Inflammatory macrophage treated with lipopolysaccharide for 4 hours (primary cell): ENCODE measurements at regions not wholly inside any gene's neighbourhood (a gene's known extent, or its start where the extent isn't known, plus 50 kb on each side); places are given as distances from the start of the nearest gene placed in this dataset.

ENCODE experiments used
- DNase-seq: peaks from one replicate; pipeline ENCODE4 v3.0.0-alpha.2; 2020

DNA sequence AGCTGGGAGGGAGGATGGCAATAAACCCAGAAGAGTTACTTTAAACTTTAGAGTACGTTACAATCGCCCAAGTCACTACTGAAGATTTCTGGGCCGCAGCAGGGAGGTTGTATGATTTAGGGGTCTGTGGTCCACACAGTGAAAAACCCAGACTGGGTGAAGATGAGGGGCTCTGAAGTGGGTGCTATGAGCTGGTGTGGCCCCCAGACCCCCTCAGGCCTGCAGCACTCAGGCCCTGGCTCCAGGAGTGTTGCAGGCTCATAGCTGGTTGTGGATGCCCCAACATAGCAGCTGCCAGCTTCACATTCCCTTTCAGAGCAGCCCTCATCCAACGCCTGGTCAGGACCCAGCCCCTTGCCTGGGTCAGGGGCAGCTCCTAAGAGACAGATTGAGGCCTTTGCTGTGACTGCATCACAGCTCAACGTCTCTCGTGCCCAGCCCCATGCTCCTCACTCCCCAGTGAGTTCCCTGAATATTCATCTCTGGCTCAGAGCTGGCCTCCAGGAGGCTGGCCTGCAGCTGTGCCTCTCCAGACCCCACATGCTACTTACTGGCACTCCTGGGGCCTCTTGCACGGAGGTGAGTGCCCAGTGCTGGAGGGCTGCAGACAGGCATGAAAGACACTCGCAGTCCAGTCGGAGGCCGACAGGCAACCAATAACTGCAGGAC lies 94.5 kb upstream of the MYCN start:
- DNase-seq: no peak

DNA sequence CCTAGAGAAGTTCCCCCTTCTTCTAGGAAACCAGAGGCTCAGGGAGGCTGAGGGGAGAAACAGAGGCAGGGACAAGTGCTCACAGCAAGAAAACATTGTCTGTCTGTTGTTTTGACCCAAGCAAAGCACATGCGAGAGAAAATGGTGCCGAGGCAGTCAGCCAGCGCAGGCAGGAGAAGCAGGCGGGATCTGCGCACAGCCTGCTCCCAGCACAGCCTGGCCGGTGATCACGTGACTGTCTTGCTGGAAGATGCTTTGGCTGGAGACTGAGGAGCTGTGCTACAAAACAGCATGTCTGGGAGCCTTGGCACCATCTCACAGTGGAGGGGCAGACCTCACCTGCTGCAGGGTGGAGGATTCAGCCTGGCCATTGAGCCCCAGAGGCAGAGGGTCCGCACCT lies 93.7 kb upstream of the MYCN start:
- DNase-seq: no peak

DNA sequence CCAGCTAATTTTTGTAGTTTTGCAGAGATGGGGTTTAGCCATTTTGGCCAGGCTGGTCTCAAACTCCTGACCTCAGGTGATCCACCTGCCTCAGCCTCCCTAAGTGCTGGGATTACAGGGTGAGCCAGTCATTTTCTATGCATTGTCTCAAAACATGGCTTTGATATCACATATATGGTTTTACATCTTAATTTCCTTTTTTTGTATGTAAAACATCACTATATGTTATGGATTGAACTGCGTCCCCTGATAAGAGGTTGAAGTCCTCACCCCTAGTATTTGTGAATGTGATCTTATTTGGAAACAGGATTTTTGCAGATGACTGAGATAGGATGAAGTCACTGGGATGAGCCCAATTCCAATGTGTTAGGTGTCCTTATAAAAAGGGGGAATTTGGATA lies 89.8 kb upstream of the MYCN start:
- DNase-seq: no peak

DNA sequence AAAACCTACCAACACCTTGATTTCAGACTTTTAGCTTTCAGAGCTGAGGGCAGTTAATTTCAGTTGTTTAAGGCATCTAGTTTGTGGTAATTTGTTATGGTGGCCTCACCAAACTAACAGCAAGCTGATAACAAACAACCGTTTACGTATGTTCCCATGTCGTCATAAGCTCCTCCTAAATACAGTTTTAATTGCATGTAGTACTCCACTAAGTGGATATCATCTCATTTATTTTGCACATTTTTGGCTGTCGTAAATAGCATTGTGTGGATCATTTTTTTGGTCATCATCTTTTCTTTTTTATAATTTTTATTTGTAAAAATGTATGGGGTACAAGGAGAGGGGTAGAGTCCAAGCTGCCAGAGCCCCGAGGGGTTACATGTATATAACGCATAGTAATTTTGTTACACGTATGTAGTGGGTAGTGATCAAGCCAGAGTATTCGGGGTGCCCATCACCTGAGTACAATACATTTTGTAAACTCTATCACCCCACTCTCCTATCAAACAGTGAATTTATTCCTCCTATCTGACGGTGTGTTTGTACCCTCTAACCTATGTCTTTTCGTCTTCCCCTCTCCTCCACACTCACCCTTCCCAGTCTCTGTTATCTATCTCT lies 89.2 kb upstream of the MYCN start:
- no peak for DNase-seq

DNA sequence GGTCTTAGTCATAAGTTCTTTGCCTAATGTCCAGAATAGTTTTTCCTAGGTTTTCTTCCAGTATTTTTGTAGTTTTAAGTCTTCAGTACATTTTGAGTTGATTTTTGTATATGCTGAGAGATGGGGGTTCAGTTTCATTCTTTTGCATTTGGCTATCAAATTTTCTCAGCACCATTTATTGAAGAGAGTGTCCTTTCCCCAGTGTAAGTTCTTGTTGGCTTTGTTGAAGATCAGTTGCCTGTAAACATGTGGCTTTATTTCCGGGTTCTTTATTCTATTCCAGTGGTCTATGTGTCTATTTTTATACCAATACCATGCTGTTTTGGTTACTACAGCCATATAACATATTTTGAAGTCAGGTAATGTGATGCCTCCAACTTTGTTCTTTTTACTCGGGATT lies 87.5 kb upstream of the MYCN start:
- DNase-seq: no peak

DNA sequence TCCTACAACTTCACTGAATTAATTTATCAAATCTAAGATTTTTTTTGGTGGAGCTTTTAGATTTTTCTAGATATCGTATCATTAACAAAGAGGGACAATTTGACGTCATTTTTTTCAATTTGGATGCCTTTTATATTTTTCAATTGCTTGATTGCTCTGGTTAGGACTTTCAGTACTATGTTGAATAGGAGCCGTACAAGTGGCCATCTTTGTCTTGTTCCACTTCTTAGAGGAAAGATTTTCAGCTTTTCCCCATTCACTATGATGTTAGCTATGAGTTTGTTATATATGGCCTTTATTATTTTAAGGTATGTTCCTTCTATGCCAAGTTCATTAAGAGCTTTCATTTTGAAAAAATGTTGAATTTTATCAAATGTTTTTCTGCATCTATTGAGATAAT lies 86.4 kb upstream of the MYCN start:
- no peak for DNase-seq

DNA sequence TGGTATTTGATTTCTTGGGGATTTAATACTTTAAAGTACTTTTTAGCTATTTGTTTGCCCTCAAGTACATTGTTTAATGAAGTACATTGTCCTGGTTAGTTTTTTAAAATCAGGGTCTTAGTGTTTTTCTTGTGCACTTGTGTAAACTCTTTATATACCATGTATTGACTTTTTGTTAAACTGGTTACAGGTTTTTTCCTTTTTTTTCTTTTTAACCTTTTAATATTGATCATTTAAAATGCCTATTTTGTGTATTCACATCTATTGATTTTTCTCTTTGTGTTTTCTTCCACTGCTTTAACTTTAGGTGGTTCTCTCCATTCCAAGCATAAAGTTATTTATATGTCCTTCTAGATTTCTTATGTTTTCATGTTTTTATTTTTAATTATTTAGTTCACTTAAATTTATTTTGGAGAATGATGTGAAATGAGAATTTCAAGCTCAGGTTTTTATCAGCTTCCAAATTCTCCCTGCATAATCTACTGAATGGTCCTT lies 84.5 kb upstream of the MYCN start:
- DNase-seq: no peak

DNA sequence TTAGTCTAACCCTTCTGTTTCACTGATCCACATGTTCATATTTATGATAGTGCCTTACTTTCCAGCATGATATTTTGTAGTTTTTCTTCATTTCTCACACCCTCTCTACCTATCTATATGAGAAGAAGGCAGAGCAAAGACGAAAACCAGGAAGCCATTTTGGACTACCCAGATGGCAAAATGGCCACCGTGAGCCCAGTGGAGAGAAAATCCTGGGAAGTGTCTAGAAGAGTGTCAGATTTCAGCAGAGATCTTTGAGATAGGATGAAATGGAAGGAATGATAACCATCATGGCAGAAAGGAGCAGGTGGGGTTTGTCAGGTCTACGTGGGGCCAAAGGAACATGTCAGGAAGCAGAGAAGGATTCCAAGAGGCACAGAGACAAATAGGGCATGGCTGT lies 84.0 kb upstream of the MYCN start:
- no peak for DNase-seq

DNA sequence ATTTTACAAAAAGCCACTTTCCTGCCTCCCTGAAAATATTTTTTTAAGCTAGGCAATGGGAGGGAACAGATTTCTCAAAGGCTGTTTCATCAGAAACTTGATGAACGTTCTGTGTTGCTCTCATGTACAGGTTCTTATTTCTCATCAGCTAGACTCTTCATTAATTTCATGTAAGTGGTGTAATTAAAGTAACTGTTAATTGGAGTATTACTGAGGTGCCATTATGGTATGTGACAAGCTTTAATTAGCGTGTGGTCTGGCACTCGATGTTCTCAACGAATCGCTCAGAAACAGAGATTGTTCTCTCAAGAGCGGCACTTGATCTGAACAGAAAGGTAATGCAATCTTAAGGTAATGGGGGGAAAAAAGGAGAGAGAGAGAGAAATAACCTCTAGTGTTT lies 81.9 kb upstream of the MYCN start:
- no peak for DNase-seq

DNA sequence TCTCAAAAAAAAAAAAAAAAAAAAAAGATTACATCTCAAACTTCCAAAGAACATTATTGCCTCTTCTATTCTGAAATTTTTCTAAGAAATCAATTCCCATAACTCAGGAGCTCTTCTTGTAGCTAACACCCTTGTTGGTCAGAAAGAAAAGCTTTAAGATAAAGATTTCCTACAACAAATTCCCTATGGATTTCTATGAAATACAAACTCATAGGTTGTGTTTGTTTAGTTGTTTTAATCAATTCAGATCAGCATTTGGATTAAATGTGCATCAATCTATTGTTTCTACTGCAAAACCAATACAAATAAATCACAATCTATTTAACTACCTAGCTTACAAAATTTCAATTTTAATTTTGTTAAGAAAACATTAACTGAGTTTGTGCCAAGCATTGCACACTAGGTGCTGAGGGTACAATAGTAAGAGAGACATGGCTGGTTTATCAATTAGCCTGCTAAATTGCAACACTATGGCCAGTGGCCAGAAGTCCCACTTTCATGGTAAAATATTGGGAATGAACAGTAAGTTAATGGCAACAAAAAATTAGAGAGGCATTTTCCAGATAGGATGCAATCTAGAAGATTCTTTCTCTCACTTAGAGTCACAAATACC lies 80.2 kb upstream of the MYCN start:
- no peak for DNase-seq

DNA sequence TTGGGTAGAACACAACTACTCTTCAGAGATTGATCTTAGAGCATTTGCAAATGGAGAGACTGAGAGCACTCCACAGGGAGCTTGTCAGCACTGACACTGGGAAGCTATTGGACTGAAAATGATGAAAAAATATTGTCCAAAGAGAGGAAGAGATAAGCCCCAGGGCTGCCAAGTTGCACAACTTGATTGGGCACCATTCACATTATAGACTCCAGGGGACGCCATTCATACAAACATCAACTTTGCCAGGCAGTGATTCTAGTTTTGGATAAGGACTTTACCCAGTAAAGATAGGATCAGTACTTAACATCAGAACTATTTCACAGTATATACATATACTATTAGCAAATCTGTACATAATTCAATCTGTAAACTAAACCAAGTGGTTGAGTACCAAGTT lies 79.6 kb upstream of the MYCN start:
- no peak for DNase-seq

DNA sequence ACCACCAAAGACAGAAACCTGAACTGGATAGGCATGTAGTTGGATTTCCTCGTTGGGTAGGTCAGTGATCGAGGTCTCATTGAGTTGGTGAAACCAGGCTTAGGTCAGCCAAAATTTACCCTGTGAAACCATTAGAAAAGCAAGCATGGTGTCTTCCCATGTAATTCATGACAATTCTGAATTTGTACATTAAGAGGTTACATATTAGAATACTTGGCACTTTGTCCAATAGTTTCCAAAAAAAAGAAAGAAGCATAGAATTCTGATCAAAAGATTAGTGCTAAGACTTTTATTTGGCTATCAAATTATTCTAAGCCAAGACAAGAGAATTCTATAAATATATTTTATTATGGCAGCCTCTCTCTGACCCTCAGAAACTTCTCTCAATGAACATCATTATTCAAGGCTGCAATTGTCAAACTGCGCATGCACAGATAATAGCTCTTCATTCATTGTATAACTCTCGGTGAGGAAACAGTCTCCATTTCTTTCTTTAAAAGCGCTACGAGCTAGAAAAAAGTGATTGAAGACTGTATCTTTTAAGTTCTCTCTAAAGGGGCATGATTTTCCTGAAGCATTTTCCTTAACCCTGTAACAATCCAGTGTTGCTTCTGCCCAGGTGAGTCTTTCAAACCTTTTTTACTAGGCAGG lies 79.1 kb upstream of the MYCN start:
- no peak for DNase-seq

DNA sequence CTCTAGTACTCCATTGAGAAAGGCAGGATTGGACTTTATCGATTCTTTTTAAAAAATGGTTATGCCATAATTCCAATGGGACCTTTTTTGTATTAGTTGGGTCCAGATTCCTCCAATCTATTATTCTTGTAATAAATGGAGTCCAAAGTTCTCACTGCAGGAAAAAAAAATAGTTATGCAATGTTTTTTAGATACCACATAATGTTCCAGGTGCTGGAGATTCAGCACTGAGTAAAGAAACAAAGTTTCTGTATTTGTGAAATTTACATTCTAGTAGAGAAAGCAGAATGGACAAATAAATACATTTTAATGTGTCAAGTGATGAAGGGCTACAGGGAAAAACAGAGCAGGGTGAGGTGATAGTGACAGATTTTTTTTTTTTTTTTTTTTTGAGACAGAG lies 78.5 kb upstream of the MYCN start:
- no peak for DNase-seq

DNA sequence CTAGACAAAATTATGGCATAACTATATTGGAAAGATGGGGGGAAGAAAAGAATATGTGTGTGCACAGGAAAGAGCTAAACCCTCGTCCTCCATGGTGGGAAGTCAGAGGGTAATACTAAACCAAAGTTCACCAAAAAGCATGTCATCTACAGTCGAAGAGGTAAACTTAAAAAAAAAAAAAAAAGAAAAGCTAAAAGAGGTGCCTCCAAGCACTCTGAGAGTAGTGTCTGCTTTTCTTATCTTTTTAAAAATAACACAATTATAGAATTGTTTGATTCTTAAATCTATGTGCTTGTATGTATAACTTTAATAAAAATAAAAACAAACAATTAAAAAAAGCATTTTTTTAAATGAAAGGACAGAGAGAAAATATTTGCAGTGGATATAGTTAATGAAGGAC lies 77.3 kb upstream of the MYCN start:
- DNase-seq: no peak

DNA sequence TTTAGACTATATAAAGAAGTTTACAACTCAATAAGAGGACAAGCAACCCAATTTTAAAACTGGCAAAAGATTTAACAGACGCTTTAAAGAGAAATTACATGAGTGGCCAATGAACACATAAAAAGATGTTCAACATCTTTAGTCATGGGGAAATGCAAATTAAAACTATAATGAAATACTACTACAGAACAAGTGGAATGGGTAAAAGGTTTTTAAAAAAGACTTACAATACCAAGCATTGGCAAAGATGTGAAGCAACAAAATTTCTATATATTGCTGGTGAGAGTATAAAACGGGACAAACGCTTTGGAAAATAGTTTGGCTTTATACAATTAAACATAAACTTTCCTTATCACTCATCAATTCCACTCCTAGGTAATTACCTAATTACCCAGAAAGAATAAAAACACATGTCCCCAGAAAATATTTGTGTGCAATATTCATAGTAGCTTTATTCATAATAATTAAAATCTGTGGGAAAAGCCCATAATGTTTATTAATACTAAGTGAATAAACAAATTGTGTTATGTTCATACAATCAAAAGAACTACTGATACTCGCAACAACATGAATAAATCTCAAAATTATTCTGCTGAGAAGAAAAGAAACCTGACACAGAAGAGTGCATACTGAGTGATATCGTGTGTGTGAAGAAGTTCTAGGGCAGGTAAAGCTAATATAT lies 76.7 kb upstream of the MYCN start:
- no peak for DNase-seq

DNA sequence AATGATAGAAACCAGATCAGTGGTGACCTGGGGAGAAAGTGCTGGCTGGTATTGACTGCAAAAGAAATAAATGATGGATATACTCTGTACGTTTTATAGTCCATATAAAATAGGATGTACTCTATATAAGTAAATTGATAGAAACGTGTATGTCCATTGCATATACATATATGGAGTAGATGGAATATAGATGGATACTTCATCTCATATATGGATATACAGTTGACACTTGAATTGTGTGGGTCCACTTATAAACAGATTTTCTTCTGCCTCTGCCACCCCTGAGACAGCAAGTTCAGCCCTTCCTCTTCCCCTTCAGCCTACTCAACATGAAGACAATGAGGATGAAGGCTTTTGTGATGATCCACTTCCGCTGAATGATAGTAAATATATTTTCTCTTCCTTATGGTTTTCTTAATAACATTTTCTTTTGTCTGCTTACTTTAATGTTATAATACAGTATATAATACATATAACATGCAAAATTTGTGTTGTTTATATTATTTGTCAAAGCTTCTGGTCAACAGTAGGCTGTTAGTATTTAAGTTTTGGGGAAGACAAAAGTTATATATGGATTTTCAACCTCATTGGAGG lies 76.1 kb upstream of the MYCN start:
- DNase-seq: no peak

DNA sequence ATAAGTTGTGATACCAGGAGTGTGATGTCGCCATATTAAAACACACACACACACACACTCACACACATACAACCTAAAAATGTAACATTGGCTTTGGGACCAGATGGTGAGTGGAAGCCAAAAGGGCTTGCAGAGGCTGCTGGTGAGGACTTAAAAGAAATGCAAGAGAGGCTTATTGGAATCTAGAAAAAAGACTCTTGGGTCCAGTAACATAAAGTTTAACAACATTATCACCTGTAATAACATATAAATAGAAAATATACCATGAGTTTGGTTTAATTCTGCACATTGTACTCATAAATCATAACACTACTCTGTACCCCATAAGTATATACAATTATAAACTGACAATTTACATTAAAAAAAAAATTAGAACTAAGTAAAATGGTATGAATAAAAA lies 74.4 kb upstream of the MYCN start:
- no peak for DNase-seq

DNA sequence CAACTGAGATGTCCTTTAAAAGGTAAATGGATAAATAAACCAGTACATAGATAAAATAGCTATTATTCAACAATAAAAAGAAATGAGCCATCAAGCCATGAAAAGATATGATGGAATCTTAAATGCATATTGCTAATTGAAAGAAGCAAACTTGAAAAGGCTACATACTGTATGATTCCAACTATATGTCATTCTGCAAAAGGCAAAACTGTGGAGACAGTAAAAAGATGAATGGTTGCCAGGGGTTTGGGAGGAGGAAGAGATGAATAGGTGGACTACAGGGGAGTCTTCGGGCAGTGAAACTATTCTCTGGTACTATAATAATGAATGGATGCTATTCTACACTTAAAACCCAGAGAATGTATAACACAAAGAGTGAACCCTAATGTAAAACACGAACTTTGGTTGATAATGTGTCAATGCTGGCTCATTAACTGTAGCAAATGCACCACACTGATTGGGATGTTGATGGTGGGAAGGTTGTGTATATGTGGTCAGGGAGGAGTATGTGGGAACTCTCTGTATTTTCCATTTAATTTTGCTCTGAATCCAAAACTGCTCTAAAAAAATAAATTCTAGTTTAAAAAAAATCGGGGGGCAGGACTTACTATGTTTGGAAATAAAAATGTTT lies 73.7 kb upstream of the MYCN start:
- no peak for DNase-seq

DNA sequence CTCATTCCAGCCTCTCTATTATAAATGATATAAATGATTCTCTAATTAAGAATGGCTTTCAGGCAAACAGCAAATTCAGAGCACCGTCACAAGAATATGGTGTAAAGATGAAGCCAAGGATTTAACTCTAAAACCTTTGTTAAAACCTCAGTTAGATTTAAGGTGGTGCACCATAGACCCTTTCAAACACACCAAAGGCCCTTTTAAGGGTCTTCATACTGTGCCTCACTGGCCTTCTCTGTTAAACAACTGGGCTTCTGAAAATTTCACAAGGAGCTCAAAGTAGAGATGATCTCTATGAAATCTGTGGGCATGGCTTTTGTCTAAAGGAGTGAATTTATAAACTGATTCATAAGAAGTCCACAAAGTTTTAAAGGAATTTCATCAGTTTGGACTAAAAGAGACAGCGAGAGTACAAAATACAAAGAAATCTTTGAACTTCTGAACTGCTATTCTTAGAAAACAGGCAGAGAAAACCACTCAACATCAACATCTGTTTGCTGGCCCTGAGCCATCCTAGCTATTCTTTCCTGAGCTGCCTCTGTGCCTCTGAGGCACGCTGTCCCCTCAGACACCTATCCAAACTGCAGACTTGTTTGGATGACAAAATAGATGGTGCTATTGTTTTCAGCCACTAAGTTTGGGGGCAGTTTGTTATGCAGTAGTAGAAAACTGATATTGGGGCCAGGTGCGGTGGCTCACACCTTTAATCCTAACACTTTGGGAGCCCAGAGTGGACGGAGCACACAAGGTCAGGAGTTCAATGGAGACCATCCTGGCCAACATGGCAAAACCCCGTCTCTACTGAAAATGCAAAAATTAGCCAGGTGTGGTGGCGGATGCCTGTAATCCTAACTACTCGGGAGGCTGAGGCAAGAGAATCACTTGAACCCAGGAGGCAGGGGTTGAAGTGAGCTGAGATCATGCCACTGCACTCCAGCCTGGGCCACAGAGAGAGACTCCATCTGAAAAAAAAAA lies 72.9 kb upstream of the MYCN start:
- no peak for DNase-seq

DNA sequence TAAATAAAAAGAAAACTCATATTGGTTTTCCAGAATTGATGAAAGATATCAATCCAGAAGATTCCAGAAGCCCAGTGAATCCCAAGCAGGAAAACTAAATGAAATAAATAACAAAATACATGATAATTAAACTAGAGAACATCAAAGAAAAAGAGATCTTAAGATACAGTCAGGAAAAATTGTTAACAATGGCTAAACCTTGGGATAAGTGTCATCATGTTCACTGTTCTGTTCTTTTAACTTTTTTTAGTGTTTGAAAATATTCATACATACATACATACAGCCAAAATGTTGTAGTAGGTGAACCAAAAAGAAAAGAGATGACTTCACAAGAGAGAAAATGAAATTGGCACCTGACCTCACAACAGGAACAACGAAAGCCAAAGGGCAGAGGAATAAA lies 72.2 kb upstream of the MYCN start:
- DNase-seq: no peak

DNA sequence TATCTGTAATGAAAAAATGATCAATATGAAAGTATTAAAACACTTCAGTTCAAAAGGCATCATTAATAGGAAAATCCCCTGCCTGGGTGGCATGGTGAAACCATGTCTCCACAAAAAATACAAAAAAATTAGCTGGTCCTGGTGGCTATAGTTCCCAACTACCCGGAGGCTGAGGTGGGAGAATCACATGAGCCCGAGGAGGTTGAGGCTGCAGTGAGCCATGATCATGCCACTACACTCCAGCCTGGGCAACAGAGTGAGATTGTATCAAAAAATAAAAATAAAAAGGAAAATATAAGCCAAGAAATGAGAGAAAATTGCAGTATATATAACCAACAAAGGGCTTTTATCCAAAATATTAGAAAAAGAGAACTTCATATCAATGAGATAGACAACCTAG lies 71.6 kb upstream of the MYCN start:
- DNase-seq: no peak
